ENCODE measurements at regions not wholly inside any gene's neighbourhood (a gene's known extent, or its start where the extent isn't known, plus 50 kb on each side); places are given as distances from the start of the nearest gene placed in this dataset.

- H3K9me3 ChIP-seq (ENCODE audit: control insufficient read depth, low read depth, low read length) = no peaks in the 10 kb centered on the region
- no peaks in the 10 kb centered on the region for H3K79me2 ChIP-seq (ENCODE audit: insufficient read depth, low read length)
- no peak for DNase-seq
- H2BK15ac ChIP-seq (ENCODE audit: low read depth, low read length) = no peak overlapping the region
- no peaks in the 10 kb centered on the region for H3K23me2 ChIP-seq (ENCODE audit: insufficient read length, low read depth, low read length, poor library complexity, severe bottlenecking)
- H2BK20ac ChIP-seq (ENCODE audit: low read depth, low read length, poor library complexity, severe bottlenecking) = no peak overlapping the region
- no peak overlapping the region for H3K56ac ChIP-seq (ENCODE audit: insufficient read length, low read depth, low read length)
- H3K23ac ChIP-seq (ENCODE audit: insufficient read length, low read depth, low read length) = no peak overlapping the region
- no peak overlapping the region for H4K91ac ChIP-seq (ENCODE audit: insufficient read length, low read depth, low read length)
- no peak overlapping the region for H3K14ac ChIP-seq (ENCODE audit: insufficient read depth, low read length)
- WGBS (ENCODE audit: extremely low coverage, insufficient read length, low lambda C conversion rate) = no CpG with 5 or more reads among the region's 2 CpGs
- H4K20me1 ChIP-seq (ENCODE audit: control insufficient read depth, insufficient read depth, insufficient read length) = no peaks in the 10 kb centered on the region
- no peak overlapping the region for H2AFZ ChIP-seq (ENCODE audit: low read length)
- H3K27ac ChIP-seq (ENCODE audit: insufficient read length, low read depth, low read length) = no peak overlapping the region
- Mint-ChIP-seq H3K27me3 (ENCODE audit: low read depth) (no peaks in the 10 kb centered on the region; the same call in 1 of the 2 replicates), H3K36me3 (ENCODE audit: insufficient read depth in 1 of 3, low read depth in 3 of 3) (no peaks in the 10 kb centered on the region), H3K27ac (no peak overlapping the region), H3K4me1 (peaks cover 17 to 26% of the 10 kb centered on the region in 2 experiments), H3K4me3 (no peak overlapping the region), H3K9me3 (no peaks in the 10 kb centered on the region)
- H2BK120ac ChIP-seq (ENCODE audit: low read depth, low read length, poor library complexity, severe bottlenecking) = no peak overlapping the region
- H3K79me1 ChIP-seq (ENCODE audit: insufficient read depth, low read depth, low read length, poor library complexity, severe bottlenecking) = no peaks in the 10 kb centered on the region
- no peaks in the 10 kb centered on the region for H3K27me3 ChIP-seq (ENCODE audit: insufficient read depth, low read length)
- H4K5ac ChIP-seq (ENCODE audit: insufficient read length, low read depth, low read length) = no peak overlapping the region
- H3K9ac ChIP-seq (ENCODE audit: extremely low read depth, insufficient read length, low read length) = no peak overlapping the region
- H2BK12ac ChIP-seq (ENCODE audit: insufficient read length, low read depth, low read length) = no peak overlapping the region
- no peaks in the 10 kb centered on the region for H3K4me1 ChIP-seq (ENCODE audit: insufficient read depth, low read length)
- no peak overlapping the region for H3K18ac ChIP-seq (ENCODE audit: insufficient read length, low read depth, low read length)
- no peak overlapping the region for H3T11ph ChIP-seq (ENCODE audit: low read length)
- H3K4me2 ChIP-seq (ENCODE audit: insufficient read depth, insufficient read length, low read length) = no peak overlapping the region
- no peak overlapping the region for H2AK5ac ChIP-seq (ENCODE audit: insufficient read length, low read length)
- no peak overlapping the region for H3K4ac ChIP-seq (ENCODE audit: low read depth, low read length)
- no peak overlapping the region for H2BK5ac ChIP-seq (ENCODE audit: insufficient read length, low read length)
- H4K8ac ChIP-seq (replicated peaks; ENCODE audit: insufficient read length, low read depth, low read length) = no peak overlapping the region
- no peak for TF ChIP-seq CTCF (conservative IDR thresholded peaks at IDR 0.05)
Measured at GRCh38 chr13:50153401-50153800, 138.2 kb downstream of the KCNRG start.

Measured in H9 (cell line).